Thyroid gland (tissue), 4 donors: ENCODE measurements at regions not wholly inside any gene's neighbourhood (a gene's known extent, or its start where the extent isn't known, plus 50 kb on each side); places are given as distances from the start of the nearest gene placed in this dataset.

Experiments
- CTCF ChIP-seq, 6 experiments: fragments of 200-600 bp in 3 of 6; fragments of 450-650 bp in 3 of 6; sonication (generic) in 3 of 6; IDR thresholded peaks; one replicate each; pipeline ENCODE4 v1.5.1; 2016 to 2019; ENCODE audit warnings: antibody characterized with exemption in 6 of 6, mild to moderate bottlenecking in 2 of 6, inconsistent platforms in 1 of 6, moderate library complexity in 1 of 6
- POLR2A ChIP-seq, 2 donors: fragments of 450-650 bp; IDR thresholded peaks; one replicate each; pipeline ENCODE4 v1.6.1; 2017; ENCODE audit warnings: antibody characterized with exemption in 2 of 2, mild to moderate bottlenecking in 2 of 2, moderate library complexity in 1 of 2

- TF ChIP-seq CTCF (IDR thresholded peaks at IDR 0.05) = no peak
- no peak for TF ChIP-seq POLR2A (IDR thresholded peaks at IDR 0.05)
These were observed 137.2 kb downstream of the ARRDC3 start for GRCh38 chr5:91245871-91246270.
